NB4 (cell line): ENCODE measurements at regions not wholly inside any gene's neighbourhood (a gene's known extent, or its start where the extent isn't known, plus 50 kb on each side); places are given as distances from the start of the nearest gene placed in this dataset.

Experiments used
- DNase-seq: peaks from one replicate; pipeline ENCODE4 v3.0.0; 2010; ENCODE audit warnings: low read depth
- H3K4me3 ChIP-seq: one replicate; pipeline ENCODE4 v1.5.1; 2011; ENCODE audit warnings: mild to moderate bottlenecking, low read depth, low read length, moderate library complexity
- CTCF ChIP-seq: IDR thresholded peaks from one replicate; pipeline ENCODE4 v1.5.1; 2012; ENCODE audit warnings: low read depth, low read length
- MAX ChIP-seq: IDR thresholded peaks from 2 replicates; pipeline ENCODE4 v1.6.1; 2011; ENCODE audit warnings: low read depth, low read length
- MYC ChIP-seq: IDR thresholded peaks from 2 replicates; pipeline ENCODE4 v1.6.1; 2011; ENCODE audit warnings: low read depth, low read length
- POLR2A ChIP-seq: IDR thresholded peaks from 2 replicates; pipeline ENCODE4 v1.6.1; 2011; ENCODE audit warnings: mild to moderate bottlenecking; ENCODE audit not compliant: insufficient read length; ENCODE audit errors: extremely low read depth

DNA sequence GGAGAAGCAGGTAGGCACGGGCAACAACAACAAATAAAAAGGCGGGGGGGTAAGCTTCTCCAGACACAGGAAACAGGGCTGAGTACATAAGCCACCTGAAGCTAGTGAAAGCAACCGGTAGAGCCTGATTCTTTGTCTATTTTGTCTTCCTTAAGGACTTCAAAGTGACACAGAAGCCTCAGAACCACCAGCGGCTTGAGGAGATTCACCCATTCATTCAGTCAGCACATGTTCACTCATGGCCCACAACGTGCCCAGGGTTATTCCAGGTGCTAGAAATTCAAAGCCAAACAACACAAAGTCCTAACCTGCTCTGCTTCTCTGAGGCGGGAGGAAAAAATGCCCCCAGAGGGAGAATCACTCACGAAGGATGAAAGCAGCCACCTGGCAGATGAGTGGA is 69.3 kb upstream of the C7orf33 start:
- TF ChIP-seq MAX (no peak), MYC (no peak), CTCF (no peak), POLR2A (no peak)
- no peak for DNase-seq

GRCh38 chr7:148523550-148523949 is 67.0 kb upstream of the C7orf33 start:
- no peak for TF ChIP-seq MAX
- no peak overlapping the region for H3K4me3 ChIP-seq
- no peak for DNase-seq

More for the DNA sequence above, 69.3 kb upstream of the C7orf33 start:
- H3K4me3 ChIP-seq, result no peak overlapping the region

DNA sequence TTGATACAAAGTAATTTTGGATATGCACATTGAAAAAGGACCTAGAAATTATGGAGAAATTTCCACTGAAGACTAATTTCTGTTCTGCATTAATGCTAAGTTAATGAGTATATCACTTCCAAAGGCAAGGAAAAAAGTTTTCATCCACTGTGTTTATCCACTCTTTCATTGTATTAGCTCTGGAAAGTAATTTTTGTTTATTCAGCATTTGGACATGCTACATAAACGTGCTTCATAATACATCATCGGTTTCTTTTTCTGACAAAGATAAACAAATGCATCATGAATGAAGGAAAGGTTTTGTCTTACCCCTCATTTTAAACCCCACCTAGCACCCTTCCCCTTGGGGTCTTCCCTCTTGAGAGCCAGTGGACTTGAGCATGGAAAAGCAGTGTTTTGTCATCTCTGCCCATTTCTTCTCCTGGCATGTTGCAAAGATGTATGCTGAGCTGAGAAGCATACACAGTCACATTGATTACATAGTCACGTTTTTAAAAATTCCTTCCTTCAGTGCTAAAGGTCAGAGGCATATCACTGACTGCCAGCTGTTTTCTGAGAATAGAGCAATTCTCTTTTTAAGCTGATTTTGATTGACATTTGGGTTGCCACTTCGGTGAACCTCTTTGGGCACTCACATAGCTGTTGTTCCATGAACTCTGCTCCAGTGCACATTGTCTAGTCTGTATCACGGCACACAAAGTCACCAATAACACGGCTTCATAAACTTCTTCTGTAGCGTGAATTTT is 65.9 kb upstream of the C7orf33 start:
- H3K4me3 ChIP-seq, result no peak overlapping the region
- no peak for DNase-seq
- TF ChIP-seq MYC (no peak), MAX (no peak), CTCF (no peak), POLR2A (no peak)

DNA sequence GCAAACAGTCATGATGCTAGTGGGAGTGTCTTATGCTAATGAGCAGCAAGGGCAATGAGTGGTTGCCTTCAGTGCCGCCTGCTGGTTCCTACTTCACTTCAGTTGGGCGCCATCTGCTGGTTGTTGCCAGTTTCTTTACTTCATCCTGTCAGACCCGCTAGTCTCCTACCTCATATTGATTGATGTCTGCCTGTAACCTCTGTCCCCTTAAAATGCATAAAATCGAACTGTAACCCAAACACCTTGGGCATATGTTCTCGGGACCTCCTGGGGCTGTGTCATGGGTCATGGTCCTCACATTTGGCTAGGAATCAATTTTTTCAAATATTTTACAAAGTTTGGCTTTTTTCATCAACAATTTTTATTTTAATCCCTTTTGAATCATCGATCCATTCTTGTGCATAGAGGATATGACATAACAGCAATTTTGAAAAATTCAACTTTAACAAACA is 62.8 kb upstream of the C7orf33 start:
- DNase-seq, result peak; percentile 91
- no peak overlapping the region for H3K4me3 ChIP-seq
- TF ChIP-seq MYC (peak; percentile 35; the same call in 1 of the 2 replicates), CTCF (peak; percentile 99), POLR2A (no peak), MAX (peak; percentile 56)

- peak overlapping the region; percentile 14 for H3K4me3 ChIP-seq
- peak; percentile 27 for TF ChIP-seq CTCF
- no peak for TF ChIP-seq MYC
- DNase-seq, result peak; percentile 51
Measured at GRCh38 chr7:148535217-148535616, 55.3 kb upstream of the C7orf33 start.

DNA sequence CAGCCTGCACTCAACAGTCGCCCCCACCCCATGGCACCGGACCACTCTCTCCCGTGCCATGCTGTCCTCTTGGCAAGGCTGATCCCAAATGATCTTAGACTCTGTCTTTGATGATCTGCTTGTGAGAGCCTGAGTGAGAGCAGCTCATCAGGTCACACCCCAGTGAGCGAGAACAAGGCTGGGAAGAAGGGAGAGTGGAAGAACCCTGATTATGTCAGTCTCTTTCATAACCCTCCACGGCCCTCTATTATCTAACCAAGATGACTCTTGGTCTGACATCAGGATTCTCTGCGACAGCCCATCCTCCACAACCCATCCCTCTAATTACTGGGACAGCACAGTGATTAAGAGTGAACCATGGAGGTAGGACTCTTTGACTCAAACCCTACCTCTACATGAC is 53.1 kb upstream of the C7orf33 start:
- no peak for DNase-seq
- no peak overlapping the region for H3K4me3 ChIP-seq

More for the DNA sequence above, 53.1 kb upstream of the C7orf33 start:
- TF ChIP-seq POLR2A, result no peak
- no peak for TF ChIP-seq CTCF
- no peak for TF ChIP-seq MAX
- TF ChIP-seq MYC, result no peak
